Activated T-helper 9 cell treated with anti-CD3 and anti-CD28 coated beads, Interleukin-2, amount 50 U/mL, for 16 hours (primary cell): ENCODE measurements at regions not wholly inside any gene's neighbourhood (a gene's known extent, or its start where the extent isn't known, plus 50 kb on each side); places are given as distances from the start of the nearest gene placed in this dataset.
"Not testable (repeated sequence)": the region's sequence is repeated elsewhere in the genome, so short reads cannot be mapped to it uniquely, and the experiment has no call there.

Experiments used
- DNase-seq: peaks from one replicate; pipeline ENCODE4 v3.0.0-alpha.2; 2020; ENCODE audit warnings: low read depth

DNA sequence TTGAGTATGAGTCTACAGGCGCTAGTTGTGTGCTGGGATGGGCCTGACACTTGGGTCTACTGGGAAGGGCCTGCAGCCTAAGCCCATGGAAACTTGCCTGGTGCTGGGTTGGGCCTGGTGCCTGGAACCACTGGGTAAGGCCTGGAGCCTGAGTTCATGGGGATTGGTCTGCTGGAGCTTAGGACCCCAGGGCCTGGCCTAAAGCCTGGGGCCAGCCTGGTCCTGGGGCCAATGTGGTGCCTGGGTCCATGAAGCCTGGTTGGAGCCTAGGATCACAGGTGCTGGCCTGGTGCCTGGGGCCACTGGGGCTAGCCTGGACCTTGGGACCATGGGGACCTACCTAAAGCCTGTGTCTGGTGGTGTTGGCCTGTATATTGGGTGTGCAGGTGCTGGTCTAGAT lies 270.3 kb upstream of the GRIA3 start:
- no peak for DNase-seq

DNA sequence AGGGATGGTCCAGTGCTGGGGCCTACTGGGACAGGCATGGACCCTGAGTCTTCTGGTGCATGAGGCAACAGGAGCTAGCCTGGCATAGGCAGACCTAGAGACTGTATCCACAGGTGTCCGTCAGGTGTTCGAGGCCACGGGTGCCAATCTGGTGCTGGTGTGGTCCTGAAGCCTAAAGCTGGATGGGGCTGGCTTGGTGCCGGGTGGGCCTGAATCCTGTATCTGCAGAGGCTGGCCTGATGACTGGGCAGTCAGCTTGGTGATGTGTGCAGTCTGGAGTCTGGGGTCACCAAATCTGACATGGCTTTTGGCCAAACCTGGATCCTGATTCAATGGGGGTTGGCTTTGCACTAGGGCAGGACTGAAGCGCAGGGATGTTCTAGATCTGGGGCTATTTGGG lies 269.8 kb upstream of the GRIA3 start:
- DNase-seq: no peak

DNA sequence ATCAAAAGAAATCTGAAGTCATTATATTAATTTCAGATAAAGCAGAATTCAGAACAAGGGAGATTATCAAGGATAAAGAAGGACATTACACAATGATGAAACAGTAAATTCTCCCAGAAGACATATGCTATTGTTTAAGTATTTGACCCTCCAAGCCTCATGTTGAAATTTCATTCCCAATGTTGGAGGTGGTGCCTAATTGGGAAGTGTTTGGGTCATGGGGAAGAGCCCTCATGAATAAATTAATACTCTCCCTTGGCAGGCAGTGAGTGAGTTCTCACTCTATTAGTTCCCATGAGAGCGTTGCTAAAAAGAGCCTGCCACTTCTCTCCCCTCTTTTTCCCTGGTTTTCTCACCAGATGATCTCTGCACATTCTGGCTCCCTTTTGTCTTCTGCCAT lies 249.9 kb upstream of the GRIA3 start:
- no peak for DNase-seq

GRCh38 chrX:122940199-122940598 lies 243.9 kb upstream of the GRIA3 start:
- no peak for DNase-seq

DNA sequence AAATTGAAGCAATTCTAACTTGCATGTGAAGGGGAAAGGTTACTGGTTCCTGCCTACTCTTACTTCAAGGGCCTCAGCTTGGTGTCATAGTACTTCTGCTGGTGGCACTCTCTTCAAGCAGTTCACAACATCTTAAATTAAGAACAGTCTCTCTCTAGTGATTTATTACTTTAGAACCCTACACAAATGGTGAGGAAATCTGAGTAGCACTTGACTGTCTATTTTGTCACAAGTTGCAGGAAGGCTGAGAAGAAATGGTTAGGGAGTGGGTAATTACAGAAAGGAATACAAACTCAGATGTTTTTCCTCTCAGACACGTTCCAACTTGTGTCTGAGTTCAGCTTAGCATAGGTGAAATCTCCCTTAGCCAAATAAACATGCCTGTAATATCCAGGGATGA lies 242.3 kb upstream of the GRIA3 start:
- DNase-seq: no peak

GRCh38 chrX:122943918-122944317 lies 240.2 kb upstream of the GRIA3 start:
- DNase-seq: no peak

GRCh38 chrX:122945328-122945727 lies 238.8 kb upstream of the GRIA3 start:
- DNase-seq: no peak

DNA sequence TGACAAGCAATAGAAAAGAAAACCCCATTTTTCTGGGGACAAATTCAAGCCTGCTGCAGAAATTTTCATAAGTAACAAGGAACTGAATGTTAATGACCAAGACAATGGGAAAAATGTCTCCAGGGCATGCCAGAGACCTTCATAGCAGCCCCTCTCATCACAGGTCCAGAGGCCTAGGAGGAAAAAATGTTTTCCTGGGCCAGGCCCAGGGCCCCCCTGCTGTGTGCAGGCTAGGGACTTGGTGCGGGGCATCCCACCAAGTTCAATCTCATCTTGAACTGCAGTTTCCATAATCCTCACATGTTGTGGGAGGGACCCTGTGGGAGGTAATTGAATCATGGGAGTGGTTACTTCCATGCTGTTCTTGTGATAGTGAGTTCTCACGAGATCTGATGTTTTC lies 211.5 kb upstream of the GRIA3 start:
- DNase-seq: no peak

- DNase-seq: no peak
Measured at GRCh38 chrX:122982521-122982920, 201.6 kb upstream of the GRIA3 start.

GRCh38 chrX:123002844-123003243 lies 181.2 kb upstream of the GRIA3 start:
- not testable (repeated sequence) for DNase-seq

GRCh38 chrX:123013141-123013540 lies 170.9 kb upstream of the GRIA3 start:
- DNase-seq: no peak

DNA sequence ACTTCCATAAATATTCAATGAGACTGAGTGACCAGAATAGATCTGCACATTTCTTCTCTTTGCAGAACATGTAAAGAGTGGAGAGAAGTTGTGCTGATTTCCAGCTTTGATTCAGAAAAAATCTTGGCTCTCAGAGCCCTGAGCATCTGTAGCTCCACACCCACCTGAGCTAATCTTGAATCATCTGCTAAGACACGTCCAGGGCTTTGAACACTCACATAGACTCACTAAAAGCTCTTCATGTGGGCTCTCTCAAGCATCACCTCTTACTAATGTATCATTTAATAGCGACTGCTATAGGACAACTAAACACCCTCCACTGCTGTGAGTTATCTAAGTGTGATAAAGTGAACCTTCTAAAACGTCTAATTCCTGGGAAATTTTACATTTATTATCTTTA lies 147.7 kb upstream of the GRIA3 start:
- DNase-seq: no peak

DNA sequence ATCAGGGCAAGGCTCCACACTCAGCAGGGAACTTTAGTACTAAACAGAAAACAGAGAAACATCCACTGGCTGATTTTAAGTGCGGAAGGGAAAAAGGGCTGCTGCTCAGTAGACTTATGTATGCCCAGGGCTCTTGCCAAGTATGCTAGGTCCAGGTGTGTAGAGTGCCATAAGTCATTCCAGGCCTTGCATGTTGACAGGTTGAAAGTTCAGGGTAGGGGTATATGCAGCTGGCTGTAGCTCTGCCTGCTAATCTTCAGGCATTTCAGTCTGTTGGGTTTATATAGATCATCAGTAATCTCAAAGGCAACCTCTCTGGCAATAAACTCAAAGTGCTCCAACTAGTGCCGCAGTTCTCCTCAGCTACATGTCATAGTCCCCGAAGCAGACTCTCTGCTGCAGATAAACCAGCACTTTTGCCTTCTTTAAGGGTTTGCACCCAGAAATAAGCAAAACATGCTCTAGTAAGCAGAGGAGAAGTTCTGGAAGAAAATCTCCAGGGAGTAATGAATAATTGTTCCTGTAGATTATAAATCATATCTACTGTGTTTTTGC lies 134.9 kb upstream of the GRIA3 start:
- DNase-seq: no peak

- no peak for DNase-seq
Measured at GRCh38 chrX:123060986-123061385, 123.1 kb upstream of the GRIA3 start.

DNA sequence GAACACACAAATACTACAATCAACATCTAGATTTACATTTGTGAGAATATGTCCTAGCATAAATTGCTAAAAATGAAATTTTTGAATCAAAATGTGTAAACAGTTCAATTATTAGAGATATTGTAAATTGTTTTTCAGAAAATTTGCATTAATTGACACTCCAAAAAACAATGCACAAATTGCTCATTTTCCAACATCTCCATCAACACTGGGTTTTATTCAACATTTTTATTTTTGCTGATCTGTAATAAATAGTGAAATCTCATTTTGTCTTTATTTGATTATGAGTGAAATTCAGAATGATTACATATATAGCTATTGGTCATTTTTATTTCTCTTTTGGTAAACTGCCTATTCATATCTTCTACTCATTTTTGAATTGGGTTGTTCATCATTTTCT lies 120.0 kb upstream of the GRIA3 start:
- no peak for DNase-seq

DNA sequence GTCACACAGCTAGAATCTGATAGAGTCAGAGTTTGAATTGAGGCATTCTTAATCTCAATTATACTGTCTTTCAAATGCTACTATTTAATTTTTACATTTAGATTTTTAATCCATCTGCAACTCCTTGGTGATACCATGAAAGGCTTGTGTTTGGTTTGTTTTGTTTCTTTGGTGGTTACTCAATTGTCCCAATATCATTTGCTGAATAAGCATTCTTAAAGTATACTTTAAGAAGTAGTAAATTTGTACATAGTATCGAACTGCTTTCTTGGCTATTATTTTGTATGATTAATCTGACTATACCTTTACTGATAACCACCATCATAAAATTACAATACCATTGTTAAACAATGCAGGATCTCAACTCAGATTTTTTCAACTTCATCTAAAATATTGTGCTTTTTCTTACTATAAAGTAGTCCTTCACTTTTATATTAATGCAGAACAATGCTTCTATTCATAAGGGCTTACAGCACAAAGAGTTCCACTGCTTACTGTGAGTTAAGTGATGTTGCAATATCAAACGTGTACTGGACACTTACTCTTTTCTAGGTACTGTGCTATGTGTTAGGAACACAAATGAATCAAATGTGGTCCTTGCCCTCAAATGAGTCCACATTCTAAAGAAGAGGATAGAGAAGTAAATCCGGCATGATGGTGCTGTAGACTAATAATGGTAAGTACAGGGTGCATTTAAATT lies 111.2 kb upstream of the GRIA3 start:
- DNase-seq: no peak

DNA sequence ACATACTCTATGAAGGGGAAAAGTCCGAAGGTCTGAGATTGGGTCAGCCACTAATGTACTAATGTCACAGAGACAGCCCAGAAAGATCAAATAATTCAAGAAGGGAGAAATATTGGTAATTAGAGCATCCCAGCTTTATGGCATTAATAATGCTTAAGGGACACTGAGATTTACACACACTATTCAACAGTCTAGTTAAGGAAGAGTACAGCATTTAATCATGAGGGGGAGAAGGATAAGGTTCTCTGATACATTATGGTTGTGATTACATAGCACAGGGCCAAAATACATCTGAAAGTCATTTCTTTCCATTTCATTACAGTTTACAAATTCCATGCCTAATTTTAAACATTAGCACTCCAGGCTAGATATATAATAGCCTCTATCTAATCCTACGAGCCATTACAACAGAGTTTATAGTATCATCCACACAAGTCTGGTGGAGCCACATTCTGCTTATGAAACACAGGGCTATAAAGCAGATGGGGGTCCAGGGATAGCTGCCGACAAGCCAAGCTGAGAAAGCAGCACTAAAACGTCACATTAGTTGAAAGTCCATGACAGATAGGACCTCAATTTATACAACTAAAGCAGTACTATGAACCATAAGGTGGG lies 108.0 kb upstream of the GRIA3 start:
- DNase-seq: no peak

DNA sequence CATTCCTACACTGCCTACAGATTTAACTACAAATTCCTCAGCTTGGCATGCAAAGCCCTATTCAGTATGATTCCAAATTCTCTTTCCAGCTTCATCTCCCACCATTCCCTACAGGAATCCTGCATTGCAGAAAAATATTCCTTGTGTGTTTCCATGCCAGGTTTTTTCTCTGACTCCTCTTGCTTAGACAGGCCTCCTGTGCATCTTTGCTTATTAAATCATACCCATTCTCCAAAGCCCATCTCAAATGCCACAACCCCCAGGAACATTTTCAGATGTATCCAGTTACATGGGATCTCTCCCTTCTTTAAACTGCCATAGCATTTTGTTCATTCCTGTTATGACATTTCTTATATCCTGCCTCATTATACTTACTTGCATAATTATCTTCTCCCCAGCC lies 106.4 kb upstream of the GRIA3 start:
- DNase-seq: no peak

GRCh38 chrX:123080065-123080464 lies 104.0 kb upstream of the GRIA3 start:
- DNase-seq: no peak

DNA sequence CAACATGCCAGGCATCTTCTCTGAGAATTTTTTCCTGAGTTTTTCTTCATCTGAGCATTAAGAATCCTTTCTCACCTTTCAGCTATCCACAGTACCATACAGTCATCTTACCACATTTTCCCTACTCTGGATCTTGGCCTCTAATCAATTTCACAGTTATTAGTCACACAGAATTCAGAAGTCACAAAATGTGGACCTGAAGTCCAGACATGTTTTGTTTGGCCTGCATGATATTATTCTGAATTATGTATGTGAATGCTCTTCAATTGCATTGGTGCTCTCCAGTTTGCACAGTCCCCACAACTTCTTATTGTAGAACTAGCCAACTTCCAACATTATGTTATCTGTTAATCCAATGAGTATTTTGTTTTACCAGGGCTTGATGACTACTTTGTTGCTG lies 102.3 kb upstream of the GRIA3 start:
- DNase-seq: no peak

GRCh38 chrX:123083924-123084323 lies 100.2 kb upstream of the GRIA3 start:
- DNase-seq: no peak

DNA sequence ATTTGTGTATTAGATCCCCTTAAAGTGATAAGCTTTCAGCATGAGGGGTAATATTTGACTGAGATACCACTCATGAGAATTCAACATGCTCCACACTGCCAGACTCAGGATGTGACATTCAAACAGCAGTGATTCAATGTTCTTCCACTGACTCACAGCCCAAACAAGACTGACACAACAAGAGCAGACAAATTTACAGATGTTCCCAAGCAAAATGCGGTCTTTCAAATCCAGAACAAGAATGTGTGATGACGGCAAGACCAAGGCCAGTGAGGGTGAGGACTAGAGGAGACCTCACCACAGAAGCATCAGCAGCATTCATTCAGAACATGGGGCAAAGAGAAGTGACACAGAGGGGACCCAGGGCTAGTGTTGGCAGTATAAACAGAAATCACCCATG lies 99.3 kb upstream of the GRIA3 start:
- DNase-seq: no peak

GRCh38 chrX:123085311-123085940 lies 98.7 kb upstream of the GRIA3 start:
- DNase-seq: no peak
